K562 (cell line): ENCODE measurements at regions not wholly inside any gene's neighbourhood (a gene's known extent, or its start where the extent isn't known, plus 50 kb on each side); places are given as distances from the start of the nearest gene placed in this dataset.

ENCODE experiments used
- CBX5 ChIP-seq: IDR thresholded peaks from 2 replicates; pipeline ENCODE4 v1.6.1; 2014; ENCODE audit warnings: low read depth, borderline replicate concordance
- CHD4 ChIP-seq: fragments of 200-600 bp; sonication (generic); IDR thresholded peaks from 3 replicates; pipeline ENCODE4 v1.6.1; 2012; ENCODE audit warnings: low read depth, mild to moderate bottlenecking, mixed read lengths, low read length, inconsistent platforms; ENCODE audit not compliant: insufficient read depth, insufficient replicate concordance, poor library complexity, severe bottlenecking
- FOXK1 ChIP-seq: sonication (generic); formaldehyde crosslinking; IDR thresholded peaks from 2 replicates; pipeline ENCODE4 v1.8.0; 2022; ENCODE audit warnings: missing genetic modification reagents, mild to moderate bottlenecking, borderline replicate concordance
- NR1H2 ChIP-seq: sonication (generic); formaldehyde crosslinking; IDR thresholded peaks from 2 replicates; pipeline ENCODE4 v1.4.0; 2020; ENCODE audit warnings: mild to moderate bottlenecking, missing genetic modification reagents
- SAP30 ChIP-seq: fragments of 200-600 bp; sonication (generic); IDR thresholded peaks from 2 replicates; pipeline ENCODE4 v1.6.1; 2012; ENCODE audit warnings: borderline replicate concordance, low read depth, mild to moderate bottlenecking, moderate library complexity, low read length, control low read depth, inconsistent platforms; ENCODE audit not compliant: insufficient read depth, poor library complexity, severe bottlenecking
- ZNF75A ChIP-seq: fragments of 450-650 bp; formaldehyde crosslinking; IDR thresholded peaks from 2 replicates; pipeline ENCODE4 v1.4.0; 2020; ENCODE audit warnings: mild to moderate bottlenecking
- TF ChIP-seq, protein P1 (sequence below): sonication (generic); formaldehyde crosslinking; IDR thresholded peaks from 2 replicates; pipeline ENCODE4 v1.8.0; 2022; ENCODE audit warnings: mild to moderate bottlenecking, missing genetic modification reagents, borderline replicate concordance
- TF ChIP-seq, protein P2 (sequence below): fragments of 200-800 bp; sonication (Bioruptor generic); IDR thresholded peaks from 2 replicates; pipeline ENCODE4 v1.6.1; 2016; ENCODE audit warnings: missing genetic modification characterization, missing compliant biosample characterization
- TF ChIP-seq, protein P3 (sequence below), 2 experiments: fragments of 200-800 bp in 1 of 2; sonication (Bioruptor generic) in 1 of 2; sonication (generic) in 1 of 2; formaldehyde crosslinking in 1 of 2; IDR thresholded peaks in 1 of 2; conservative IDR thresholded peaks in 1 of 2; 2 replicates each; pipeline versions ENCODE4 v1.5.0 to v1.6.1; 2016 to 2020; ENCODE audit warnings: missing compliant biosample characterization in 1 of 2, missing genetic modification characterization in 1 of 2, missing genetic modification reagents in 1 of 2

DNA sequence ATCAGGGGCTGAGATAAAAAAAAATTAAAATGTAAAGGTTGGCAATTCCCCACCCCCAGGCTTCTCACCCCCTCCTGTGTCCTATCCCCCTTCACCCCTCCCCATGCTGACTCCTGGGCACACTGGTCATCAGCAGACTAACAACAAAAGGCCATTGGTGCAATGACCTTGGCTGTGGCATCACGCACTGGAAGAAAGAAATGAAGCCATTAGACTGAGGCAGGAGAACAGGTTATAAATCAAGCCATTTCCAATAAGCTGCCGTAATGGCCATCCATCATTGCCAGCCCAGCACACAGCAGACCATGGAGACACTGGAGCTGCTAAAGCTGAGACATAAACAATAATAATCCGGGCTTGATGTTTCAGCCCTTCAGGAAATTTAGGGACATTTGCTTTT, 342.4 kb upstream of the ETAA1 start (continued):
- TF ChIP-seq ZNF75A (CRISPR knock-in tag) = no peak
- TF ChIP-seq, protein P1, sequence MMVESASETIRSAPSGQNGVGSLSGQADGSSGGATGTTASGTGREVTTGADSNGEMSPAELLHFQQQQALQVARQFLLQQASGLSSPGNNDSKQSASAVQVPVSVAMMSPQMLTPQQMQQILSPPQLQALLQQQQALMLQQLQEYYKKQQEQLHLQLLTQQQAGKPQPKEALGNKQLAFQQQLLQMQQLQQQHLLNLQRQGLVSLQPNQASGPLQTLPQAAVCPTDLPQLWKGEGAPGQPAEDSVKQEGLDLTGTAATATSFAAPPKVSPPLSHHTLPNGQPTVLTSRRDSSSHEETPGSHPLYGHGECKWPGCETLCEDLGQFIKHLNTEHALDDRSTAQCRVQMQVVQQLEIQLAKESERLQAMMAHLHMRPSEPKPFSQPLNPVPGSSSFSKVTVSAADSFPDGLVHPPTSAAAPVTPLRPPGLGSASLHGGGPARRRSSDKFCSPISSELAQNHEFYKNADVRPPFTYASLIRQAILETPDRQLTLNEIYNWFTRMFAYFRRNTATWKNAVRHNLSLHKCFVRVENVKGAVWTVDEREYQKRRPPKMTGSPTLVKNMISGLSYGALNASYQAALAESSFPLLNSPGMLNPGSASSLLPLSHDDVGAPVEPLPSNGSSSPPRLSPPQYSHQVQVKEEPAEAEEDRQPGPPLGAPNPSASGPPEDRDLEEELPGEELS (CRISPR knock-in tag) = no peak
- no peak for TF ChIP-seq NR1H2 (CRISPR knock-in tag)
- TF ChIP-seq FOXK1 (CRISPR knock-in tag) = no peak
- TF ChIP-seq SAP30 = no peak
- TF ChIP-seq CBX5 = no peak
- TF ChIP-seq, protein P2, sequence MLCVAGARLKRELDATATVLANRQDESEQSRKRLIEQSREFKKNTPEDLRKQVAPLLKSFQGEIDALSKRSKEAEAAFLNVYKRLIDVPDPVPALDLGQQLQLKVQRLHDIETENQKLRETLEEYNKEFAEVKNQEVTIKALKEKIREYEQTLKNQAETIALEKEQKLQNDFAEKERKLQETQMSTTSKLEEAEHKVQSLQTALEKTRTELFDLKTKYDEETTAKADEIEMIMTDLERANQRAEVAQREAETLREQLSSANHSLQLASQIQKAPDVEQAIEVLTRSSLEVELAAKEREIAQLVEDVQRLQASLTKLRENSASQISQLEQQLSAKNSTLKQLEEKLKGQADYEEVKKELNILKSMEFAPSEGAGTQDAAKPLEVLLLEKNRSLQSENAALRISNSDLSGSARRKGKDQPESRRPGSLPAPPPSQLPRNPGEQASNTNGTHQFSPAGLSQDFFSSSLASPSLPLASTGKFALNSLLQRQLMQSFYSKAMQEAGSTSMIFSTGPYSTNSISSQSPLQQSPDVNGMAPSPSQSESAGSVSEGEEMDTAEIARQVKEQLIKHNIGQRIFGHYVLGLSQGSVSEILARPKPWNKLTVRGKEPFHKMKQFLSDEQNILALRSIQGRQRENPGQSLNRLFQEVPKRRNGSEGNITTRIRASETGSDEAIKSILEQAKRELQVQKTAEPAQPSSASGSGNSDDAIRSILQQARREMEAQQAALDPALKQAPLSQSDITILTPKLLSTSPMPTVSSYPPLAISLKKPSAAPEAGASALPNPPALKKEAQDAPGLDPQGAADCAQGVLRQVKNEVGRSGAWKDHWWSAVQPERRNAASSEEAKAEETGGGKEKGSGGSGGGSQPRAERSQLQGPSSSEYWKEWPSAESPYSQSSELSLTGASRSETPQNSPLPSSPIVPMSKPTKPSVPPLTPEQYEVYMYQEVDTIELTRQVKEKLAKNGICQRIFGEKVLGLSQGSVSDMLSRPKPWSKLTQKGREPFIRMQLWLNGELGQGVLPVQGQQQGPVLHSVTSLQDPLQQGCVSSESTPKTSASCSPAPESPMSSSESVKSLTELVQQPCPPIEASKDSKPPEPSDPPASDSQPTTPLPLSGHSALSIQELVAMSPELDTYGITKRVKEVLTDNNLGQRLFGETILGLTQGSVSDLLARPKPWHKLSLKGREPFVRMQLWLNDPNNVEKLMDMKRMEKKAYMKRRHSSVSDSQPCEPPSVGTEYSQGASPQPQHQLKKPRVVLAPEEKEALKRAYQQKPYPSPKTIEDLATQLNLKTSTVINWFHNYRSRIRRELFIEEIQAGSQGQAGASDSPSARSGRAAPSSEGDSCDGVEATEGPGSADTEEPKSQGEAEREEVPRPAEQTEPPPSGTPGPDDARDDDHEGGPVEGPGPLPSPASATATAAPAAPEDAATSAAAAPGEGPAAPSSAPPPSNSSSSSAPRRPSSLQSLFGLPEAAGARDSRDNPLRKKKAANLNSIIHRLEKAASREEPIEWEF (CRISPR knock-in tag) = no peak
- TF ChIP-seq, protein P3, sequence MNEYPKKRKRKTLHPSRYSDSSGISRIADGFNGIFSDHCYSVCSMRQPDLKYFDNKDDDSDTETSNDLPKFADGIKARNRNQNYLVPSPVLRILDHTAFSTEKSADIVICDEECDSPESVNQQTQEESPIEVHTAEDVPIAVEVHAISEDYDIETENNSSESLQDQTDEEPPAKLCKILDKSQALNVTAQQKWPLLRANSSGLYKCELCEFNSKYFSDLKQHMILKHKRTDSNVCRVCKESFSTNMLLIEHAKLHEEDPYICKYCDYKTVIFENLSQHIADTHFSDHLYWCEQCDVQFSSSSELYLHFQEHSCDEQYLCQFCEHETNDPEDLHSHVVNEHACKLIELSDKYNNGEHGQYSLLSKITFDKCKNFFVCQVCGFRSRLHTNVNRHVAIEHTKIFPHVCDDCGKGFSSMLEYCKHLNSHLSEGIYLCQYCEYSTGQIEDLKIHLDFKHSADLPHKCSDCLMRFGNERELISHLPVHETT (CRISPR knock-in tag; conservative IDR thresholded peaks at IDR 0.05 in 1 of 2, IDR thresholded peaks at IDR 0.05 in 1 of 2) = no peak
- TF ChIP-seq CHD4 = no peak
